22Rv1 (cell line): ENCODE measurements at regions not wholly inside any gene's neighbourhood (a gene's known extent, or its start where the extent isn't known, plus 50 kb on each side); places are given as distances from the start of the nearest gene placed in this dataset.

Source experiments
- CTCF ChIP-seq: fragments of 450-650 bp; IDR thresholded peaks from 2 replicates; pipeline ENCODE4 v1.5.1; 2017; ENCODE audit warnings: mild to moderate bottlenecking
- ZFX ChIP-seq: fragments of 450-650 bp; IDR thresholded peaks from 2 replicates; pipeline ENCODE4 v1.6.1; 2017; ENCODE audit warnings: antibody characterized with exemption, borderline replicate concordance

GRCh38 chr1:38287036-38287435 lies 240.4 kb upstream of the POU3F1 start:
- no peak for TF ChIP-seq CTCF
- no peak for TF ChIP-seq ZFX
